HG02938 (cell line): ENCODE measurements at regions not wholly inside any gene's neighbourhood (a gene's known extent, or its start where the extent isn't known, plus 50 kb on each side); places are given as distances from the start of the nearest gene placed in this dataset.
"Not testable (repeated sequence)": the region's sequence is repeated elsewhere in the genome, so short reads cannot be mapped to it uniquely, and the experiment has no call there.

Source experiments
- ATAC-seq: cut with Tn5 transposase; IDR thresholded peaks from one replicate; pipeline ENCODE4 v1.9.1; 2021; ENCODE audit warnings: mild to moderate bottlenecking, moderate library complexity; ENCODE audit not compliant: unreplicated experiment

DNA sequence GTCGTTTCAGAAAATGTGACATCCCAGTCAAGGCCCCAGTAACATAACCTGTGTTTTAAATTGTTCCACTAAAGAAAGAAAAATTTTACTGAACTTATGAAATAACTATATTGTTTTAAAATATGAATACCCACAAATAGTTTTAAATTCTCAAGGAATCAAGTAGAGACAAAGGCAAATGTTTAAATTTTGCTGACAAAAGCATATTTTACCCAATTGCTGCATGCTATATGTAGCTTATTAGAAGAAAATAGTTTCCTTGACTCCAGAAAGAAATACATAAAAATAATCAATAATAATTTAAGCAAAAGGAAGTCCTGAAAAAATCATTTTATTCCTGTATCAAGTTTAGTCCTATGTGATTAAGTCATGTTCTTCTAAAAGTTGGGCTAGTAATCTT is 481.3 kb upstream of the ADGRL3 start:
- ATAC-seq: no peak

DNA sequence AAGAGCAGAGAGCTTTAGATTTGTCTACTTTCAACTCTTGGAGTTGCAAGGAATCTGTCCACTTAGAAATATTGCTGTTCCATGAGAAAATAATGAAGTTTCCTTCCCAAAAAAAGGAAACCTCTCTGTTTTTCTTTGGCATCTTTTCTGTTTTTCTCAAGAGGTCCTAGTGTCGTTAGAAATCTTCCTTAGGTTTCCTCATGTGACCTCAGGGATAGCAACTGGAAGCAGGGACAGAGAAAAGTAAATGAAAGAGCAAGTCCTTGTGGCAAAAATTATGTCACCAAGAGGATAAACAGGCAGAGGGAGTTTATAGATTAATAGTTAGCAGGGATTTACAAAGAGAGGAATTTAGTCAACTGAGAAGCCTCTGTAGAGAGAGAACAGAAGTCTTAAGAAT is 478.4 kb upstream of the ADGRL3 start:
- ATAC-seq: no peak

DNA sequence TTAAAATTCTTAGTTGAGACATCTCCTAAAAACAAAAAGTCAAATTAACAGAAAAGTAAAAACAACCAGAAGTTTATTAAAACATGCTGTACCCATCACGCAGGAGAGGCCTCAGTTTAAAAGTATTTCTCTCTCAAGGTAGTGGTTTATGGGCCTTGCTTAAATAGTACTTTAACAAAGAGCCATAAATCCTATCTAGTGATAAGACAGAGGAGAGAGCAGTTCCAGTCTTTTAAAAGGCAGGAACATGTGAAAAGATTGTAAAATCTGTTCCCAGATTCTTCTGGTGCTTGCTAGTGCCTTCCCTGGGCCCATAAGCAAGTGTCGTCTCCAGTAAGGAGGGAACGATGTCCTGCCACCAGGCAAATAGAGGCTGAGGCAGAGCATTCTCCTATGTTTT is 476.3 kb upstream of the ADGRL3 start:
- ATAC-seq: no peak

DNA sequence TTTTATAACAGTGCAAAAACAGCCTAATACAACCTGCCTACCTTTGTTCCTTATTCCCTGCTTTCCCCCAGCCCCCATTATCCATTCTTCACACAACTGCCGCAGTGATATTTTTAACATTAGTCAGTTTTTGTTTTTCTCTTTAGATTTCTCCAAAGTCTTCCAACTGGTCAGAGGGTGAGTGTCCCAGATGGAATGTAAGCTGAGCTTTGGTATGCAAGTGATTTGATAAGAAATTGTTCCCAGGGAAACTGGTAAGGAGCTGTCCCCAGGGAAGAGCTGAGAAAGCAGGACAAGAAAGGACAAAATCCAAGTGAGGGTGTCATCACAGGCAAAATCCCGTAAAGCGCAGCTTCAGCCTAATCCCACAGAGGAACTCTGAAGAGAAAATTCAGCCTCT is 475.5 kb upstream of the ADGRL3 start:
- no peak for ATAC-seq

DNA sequence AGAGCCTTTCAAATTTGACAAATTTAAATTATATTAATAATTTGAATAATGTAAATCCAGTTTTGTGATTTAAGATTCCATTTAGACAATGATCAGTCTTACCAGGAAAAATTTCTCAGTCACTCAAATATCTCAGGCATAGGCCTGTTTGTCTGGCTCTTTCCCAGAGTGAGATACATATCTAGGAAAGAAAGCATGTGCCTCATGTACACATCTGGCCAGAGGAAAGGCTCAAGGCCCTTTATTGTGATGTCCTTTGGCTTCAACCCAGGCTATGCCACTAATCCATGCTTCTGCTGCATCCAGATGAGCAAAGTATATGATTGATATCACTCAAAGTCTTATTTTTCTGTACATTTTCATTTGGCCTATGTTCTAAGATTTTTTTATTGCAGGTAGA is 473.3 kb upstream of the ADGRL3 start:
- ATAC-seq: no peak

DNA sequence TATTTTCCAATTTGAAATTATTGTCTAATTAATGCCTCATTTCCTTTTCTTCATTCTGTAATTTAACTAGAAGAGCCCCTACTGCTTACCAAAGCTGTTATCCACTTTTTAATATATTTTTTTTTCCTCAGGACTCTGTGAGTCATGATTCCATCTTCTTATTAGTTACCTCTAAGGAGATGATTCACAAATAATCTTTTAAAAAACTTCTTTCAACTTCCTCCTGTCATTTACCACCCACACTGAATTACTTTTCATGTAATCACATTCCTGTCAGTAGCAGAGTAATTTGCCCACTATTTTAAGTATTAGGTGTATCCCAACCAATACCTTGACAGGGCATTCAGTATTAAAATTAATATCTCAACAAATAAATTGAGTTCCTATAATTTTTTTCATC is 470.9 kb upstream of the ADGRL3 start:
- ATAC-seq: no peak

DNA sequence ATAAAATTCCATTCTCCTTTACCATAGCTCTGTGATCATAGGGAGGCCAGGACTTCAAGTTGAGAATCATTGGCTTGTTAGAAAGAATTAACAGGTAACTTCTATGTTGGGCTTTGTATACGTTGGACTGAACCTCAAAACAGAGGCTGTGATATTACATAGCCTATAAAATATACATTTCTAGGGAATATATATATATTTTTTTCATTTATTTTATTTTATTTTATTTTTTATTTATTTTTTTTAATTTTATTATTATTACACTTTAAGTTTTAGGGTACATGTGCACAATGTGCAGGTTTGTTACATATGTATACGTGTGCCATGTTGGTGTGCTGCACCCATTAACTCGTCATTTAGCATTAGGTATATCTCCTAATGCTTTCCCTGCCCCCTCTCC is 470.4 kb upstream of the ADGRL3 start:
- ATAC-seq: not testable (repeated sequence)

DNA sequence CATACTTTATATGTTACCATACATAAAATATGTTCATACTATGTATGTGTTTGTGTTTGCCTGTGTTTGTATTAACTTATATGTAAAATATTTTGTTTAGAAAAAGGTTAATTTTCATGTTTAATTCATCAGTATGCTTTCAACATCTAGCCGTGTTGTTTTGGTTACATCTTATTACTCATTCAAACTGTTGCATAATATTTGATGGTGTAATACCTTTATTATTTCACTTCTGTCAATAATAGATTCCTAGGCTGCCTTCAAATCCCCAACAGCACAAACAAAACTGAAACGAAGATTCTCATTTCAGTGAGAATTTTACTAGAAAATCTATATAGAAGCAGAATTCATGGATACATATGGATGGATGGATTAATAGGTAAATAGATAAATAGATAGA is 462.3 kb upstream of the ADGRL3 start:
- ATAC-seq: no peak

DNA sequence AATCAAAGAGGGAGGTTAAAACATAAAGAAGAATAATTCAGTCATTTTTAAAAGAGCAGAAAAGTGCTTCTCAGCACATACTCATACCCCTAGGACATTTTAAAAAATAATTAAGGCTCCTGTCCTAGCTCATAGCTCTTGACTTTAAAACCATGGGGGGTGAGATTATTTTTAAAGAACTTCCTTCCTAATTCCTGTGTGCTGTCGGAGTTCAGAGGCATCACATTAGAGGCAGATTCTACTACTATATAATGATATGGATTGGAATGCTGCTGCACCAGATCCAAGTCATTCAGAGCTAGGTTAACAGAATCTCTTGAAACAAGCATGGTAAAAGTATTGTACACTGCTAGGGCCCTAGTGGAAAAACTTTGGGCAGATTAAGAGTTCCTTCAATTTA is 456.5 kb upstream of the ADGRL3 start:
- ATAC-seq: no peak

DNA sequence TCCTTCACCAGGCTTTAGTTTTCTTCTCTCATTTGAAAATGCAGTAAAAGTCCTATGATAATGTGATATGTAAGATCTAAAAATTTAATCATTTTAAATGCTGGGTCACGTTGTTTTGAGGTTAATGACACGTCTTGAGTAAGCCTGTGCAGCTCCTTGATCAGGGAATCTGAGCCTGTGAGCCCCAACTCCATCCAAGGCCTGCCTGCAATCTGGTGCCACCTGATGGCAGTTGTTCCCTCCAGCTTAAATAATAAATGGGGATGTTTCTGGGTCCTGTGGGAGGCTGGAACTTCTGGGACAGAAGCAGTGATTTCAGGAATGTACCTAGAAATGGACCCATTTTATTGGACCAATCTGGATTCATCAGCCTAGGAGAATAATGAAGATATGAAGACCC is 455.4 kb upstream of the ADGRL3 start:
- ATAC-seq: no peak

DNA sequence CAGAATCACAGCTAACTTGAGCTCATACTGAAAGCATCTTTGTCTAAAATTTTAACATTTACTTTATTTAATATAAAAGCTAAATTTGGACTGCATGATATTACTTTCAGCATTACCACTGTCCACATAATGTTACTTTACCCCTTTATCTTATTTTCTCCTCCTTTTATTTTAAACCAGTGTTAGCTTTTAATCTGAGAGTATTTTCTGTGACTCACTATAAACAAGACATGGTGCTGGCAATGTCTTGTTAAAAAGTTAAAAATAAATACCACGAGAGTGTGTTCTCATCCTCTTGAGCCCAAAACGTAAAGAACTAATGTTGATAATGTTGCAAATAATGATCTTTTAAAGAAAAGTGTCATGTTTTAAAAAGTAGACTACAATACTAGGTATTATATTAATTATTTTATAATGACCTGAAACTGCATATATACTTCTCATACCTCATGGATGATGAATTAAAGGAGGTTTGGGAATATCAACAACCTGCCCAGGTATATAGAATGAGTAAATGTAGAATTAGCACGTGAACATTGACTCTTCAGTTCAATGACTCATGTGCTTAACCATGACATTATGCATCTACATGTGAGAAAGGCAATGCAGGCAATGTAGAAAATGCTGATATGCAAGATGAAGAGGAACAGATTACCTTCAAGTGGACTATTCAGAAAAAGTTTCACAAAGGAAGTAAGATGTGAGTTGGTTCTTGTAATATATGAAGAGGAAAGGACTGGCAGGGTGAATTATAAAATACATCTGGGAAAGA is 454.1 kb upstream of the ADGRL3 start:
- ATAC-seq: no peak

DNA sequence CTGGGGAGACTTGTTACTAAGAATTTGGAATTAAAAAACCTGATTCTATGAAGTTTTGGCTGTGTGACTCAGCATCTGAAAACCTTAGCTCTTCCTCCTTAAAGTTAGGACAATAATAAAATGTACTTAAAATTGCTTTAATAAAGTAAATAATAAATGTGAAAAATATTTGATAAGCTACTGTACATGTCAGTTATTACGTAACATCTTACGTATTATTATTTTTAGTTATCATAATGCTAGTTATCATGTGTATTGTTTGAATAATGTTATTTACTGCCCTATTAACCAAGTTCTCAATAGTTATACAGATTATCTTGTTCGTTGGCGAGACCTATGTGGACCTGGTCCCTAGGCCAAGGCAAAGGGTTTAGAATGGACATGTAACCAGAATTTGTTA is 449.2 kb upstream of the ADGRL3 start:
- ATAC-seq: no peak

DNA sequence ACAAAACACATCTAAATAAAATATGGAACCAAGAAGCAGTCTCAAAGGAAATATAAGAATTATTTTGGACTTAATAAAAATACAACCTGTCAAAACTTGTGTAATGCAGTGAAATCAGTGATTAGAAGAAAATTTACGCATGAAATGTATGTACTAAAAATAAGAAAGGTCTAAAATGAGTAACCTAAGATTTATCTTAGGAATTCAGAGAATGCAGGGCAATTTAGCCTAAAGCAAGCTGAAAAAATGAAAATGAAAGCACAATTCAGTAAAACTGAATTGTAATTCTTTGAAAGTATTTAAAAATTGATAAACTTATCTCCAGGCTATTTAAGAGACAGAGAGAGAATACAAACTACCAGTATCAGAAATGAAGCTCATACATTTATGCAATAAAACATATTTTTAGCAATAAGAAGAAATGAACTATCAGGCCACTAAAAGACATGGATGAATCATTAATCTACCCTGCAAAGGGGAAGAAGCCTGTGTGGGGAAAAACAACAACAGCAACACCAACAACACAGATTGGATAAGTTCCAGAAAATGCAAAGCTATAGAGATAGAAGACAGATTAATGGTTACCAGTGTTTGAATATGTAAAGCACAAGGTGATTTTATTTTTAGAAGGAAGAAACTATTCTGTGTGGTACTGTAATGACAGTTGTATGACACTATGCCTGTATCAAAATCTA is 442.0 kb upstream of the ADGRL3 start:
- ATAC-seq: no peak

DNA sequence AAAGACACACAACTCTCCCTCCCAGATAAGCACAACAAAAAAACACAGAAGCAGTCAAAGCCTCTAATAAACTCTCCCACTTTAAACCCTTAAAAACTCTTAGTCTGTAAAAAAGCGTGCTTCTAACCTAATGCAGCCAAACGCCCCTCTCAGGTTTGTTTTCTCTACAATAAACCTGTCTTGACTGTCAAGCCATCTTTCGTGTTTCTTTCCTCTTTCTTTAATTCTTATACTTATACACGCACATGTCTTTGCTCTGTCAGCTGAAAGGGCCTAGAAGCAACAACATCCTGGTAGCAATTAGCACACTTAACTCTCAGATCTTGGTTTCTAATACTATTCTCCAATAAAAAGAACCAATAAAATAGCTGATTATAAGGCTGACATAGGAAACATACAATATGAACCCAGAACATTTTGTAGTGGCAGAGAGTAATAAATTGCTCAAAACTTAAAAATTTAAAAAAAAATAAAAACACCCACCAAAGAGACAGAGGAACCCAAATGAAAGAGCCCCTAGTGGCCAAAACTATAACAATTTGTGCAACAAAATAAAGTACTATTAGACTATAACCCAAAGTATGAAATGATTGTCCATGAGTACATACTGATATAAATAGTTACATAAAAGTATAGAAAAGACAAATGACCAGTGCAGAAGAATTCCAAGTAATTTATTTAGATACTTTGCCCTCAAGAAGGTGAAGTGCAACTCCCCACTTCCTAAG is 440.4 kb upstream of the ADGRL3 start:
- no peak for ATAC-seq

DNA sequence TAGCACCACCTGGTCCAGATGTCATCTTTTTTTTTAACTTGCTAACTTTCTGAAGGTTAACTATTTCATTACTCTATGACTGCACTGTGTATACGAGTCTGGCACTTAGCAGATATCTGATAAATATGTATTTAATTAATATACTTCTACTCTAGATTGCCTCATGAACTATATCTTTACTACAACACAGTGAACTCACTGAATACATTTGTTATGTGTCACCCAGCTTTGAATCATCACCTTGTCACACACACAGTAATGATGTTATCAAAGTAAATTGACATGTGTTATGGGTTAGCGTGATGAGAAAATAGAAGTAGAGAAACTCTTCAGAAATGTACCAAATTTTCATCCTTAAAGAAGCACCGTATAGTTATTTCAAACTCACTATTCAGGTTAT is 419.3 kb upstream of the ADGRL3 start:
- ATAC-seq: no peak

DNA sequence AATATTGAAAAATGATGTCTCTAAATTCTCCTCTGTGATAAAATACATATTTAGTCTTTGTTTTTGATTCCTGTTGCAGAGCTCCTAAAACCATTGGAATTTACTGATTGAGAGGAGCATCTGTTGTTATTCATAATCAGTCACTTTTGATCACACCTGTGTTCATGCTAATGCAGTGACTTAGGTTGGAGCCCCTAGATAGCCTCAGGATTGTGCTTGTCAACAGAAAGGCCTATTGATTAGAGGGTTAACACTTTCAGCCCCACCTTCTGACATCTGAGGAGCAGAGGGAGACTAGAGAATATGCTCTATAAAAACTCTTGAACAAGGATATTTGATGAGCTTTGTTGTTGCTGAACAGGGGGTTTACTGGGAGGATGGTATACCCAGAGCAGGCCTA is 409.5 kb upstream of the ADGRL3 start:
- ATAC-seq: no peak

DNA sequence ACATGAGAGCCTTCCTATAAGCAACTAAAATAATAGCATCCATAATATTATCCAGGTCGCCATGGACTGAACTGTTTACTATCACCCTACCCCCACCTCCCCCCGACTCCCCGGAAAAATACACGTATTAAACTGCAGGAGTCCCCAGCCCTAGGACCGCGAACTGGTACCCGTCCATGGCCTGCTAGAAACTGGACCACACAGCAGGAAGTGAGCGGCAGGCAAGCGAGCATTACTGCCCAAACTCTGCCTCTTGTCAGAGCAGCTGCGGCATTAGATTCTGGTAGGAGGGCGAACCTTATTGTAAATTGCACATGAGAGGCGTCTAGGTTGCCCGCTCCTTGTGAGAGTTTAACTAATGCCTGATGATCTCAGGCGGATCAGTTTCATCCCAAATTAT is 405.8 kb upstream of the ADGRL3 start:
- ATAC-seq: no peak

DNA sequence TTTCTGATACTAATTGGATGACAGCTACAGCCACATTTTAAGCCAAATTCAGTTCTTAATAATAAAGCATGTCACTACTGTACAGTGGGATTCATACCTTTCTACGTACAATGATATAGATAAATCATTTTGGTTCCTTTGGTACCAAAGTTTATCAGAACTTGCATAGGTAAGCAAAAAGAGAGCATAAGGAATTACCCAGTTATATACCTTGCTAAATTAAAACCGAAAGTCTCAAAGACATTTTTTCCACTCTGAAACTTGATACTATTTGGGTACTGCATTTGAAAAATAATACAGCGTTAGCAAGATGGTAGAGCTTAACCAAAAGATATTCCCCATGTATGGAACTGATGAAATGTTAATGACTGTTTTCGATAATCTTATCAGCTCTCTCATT is 400.9 kb upstream of the ADGRL3 start:
- ATAC-seq: no peak

DNA sequence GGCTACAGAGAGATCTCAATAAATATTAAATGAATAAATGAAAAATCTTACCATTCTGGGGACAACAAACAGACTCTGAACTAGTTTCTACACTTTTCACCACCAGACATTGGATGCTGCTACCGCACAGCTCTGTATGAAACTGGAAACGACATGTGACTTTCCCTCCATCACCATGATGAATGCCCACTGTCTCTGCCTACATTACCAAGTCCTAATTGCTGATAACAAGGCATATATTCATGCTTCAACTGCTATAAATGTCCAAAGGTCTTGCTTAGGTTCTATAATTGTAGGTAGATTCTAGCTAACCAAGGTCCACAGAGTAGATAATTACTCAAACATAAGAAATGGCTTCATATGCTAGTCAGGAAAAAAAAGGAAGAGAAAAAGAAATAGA is 399.4 kb upstream of the ADGRL3 start:
- no peak for ATAC-seq

DNA sequence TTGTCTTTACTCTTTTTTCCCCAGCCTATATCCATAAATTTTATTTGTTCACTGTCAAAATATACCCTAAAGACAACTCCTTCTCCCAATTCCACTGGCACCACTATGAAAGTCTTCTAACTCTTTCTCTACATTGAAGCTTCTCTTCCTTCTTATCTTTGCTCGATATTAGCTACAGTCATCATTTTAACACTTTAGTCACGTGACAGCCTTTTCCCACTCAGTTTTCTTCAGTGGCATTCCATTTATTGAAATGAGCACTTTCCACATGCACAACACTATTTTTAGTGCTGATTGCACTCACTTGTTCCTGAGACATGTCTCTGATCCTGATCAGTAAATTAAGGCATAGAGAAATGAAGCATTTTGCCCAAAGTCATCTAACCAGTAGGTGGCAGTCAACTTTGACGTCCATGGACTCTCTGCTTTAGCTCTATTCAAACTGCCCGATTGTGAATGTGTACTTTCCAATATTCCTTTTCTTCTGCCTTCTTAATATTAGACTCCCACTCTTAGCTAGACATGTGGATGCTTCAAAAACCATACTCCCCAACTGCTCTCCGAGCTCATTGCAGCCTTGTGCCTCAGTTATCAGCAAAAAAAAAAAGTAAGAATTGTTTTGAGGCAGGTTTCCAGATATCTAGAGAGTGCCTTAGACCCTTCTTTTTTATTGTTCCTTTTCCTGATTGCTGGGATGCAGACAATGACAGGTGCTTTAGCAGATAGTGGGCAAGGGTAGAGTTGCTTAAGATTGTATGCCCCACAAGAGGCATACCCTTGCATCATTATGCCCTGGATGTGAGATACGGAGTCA is 394.4 kb upstream of the ADGRL3 start:
- ATAC-seq: no peak
